Activated naive CD4-positive, alpha-beta T cell treated with anti-CD3 and anti-CD28 coated beads, Interleukin-2, amount 50 U/mL, for 72 hours (primary cell): ENCODE measurements at regions not wholly inside any gene's neighbourhood (a gene's known extent, or its start where the extent isn't known, plus 50 kb on each side); places are given as distances from the start of the nearest gene placed in this dataset.

Experiments used
- ATAC-seq, 2 donors: fragments of 150-1000 bp; cut with Tn5 transposase; 2 replicates each; pipeline ENCODE4 v1.10.0; 2021; ENCODE audit warnings: mild to moderate bottlenecking in 2 of 2, moderate library complexity in 2 of 2
- DNase-seq, 2 donors: peaks; one replicate each; pipeline ENCODE4 v3.0.0; 2021 to 2022; ENCODE audit warnings: low spot score in 2 of 2
- H3K27ac Mint-ChIP-seq, 2 donors: one replicate each; pipeline ENCODE4 v1.8.0; 2022; ENCODE audit warnings: mild to moderate bottlenecking in 2 of 2, mixed read lengths in 2 of 2
- H3K36me3 Mint-ChIP-seq, 2 donors: one replicate each; pipeline ENCODE4 v1.8.0; 2022; ENCODE audit warnings: mixed read lengths in 2 of 2
- H3K9me3 Mint-ChIP-seq, 2 donors: one replicate each; pipeline ENCODE4 v1.8.0; 2022; ENCODE audit warnings: mixed read lengths in 2 of 2

GRCh38 chr5:35485487-35485886 lies 132.2 kb upstream of the SPEF2 start:
- DNase-seq (no peak), ATAC-seq (no peak)
- no peaks in the 10 kb centered on the region for H3K9me3 Mint-ChIP-seq
- no peaks in the 10 kb centered on the region for H3K36me3 Mint-ChIP-seq
- H3K27ac Mint-ChIP-seq, result no peak overlapping the region

DNA sequence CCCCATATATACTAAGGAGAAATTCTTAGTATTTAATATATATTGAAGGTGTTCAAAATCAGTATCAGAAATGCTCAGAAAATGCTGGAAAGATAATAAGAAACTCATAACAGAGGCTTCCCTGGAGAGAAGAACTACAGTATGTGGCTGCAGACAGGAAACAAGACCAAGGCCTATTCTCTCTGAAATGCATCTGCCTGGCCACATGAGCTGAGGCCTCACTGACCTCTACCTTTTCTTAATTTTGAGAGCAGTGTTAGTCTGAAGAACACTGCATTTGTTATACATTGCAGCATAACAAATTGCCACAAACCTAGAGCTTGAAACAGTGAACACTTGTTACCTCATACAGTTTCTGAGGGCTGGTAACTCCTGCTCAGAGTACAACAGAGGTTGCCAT lies 133.4 kb upstream of the SPEF2 start:
- H3K36me3 Mint-ChIP-seq, result peaks cover 5 to 8% of the 10 kb centered on the region in 2 donors
- no peak for ATAC-seq
- peaks cover 0 to under 1% of the 10 kb centered on the region in 2 donors for H3K9me3 Mint-ChIP-seq
- H3K27ac Mint-ChIP-seq, result no peak overlapping the region
- DNase-seq, result no peak

DNA sequence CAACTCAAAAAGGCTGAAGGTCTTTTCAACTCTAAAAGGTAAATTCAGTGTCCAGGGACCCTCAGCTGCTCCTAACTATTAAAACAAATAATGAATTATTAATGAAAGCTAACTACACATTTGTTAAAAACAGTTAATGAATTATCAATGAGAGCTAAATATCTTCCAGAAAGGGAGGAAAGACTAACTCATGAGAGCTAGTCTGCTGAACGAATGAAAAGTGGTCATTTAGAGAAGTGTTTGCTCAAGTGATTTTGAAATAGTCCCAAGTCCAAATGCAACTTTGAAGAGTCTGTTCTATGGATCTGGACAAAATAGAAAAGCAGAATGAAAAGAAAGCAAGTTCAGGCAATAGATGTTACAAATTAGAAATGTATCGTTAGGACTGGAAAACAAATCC lies 133.9 kb upstream of the SPEF2 start:
- no peak overlapping the region for H3K27ac Mint-ChIP-seq
- peaks cover 0 to 4% of the 10 kb centered on the region in 2 donors for H3K9me3 Mint-ChIP-seq
- DNase-seq (no peak), ATAC-seq (no peak)
- peaks cover 8 to 11% of the 10 kb centered on the region in 2 donors for H3K36me3 Mint-ChIP-seq

GRCh38 chr5:35483191-35483590 lies 134.5 kb upstream of the SPEF2 start:
- no peak overlapping the region for H3K27ac Mint-ChIP-seq
- ATAC-seq (no peak), DNase-seq (no peak)
- peaks cover 2 to 4% of the 10 kb centered on the region in 2 donors for H3K9me3 Mint-ChIP-seq
- H3K36me3 Mint-ChIP-seq, result peaks cover 8 to 11% of the 10 kb centered on the region in 2 donors

GRCh38 chr5:35482167-35482755 lies 135.4 kb upstream of the SPEF2 start:
- peaks cover 8 to 11% of the 10 kb centered on the region in 2 donors for H3K36me3 Mint-ChIP-seq
- H3K9me3 Mint-ChIP-seq, result peaks cover 4% of the 10 kb centered on the region in 2 donors

DNA sequence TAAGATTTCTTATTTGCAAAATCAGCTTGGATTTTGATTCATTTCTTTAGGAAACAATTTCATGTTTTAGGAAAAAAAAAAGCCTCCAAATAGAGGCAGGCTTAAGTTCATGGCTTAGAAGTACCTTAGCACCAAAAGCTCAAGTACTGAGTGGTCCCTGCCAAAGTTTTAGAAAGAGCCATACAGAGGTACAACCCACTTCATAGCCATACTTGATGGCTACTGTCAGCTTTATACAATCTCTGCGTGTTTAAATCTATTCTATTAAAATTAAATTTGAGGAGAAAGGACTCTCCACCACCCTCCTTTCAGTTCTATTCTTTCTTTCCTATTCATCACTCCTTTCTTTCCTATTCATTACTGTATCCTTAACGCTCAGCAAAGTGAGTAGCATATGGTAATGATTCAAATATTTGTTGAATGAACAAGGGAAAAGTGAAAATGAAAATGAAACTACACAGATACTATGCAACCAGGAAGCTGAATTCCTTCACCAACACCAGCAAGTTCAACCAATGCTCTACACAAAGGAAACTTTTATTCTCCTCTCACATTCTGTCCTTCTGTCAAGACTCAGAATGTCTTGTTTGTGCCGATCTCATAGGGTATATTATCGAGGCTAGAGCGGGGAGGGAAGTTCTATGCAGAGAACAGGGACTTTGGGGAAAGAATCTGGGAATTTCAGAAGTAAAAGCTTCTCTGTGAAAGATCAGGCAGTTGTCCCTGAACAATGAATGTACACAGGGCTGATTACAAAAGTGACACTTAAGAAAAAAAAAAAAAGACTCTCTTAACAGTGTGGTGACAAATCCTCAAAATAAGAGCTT lies 138.6 kb upstream of the SPEF2 start:
- Mint-ChIP-seq H3K9me3 (peaks cover 4% of the 10 kb centered on the region in 2 donors), H3K27ac (peak overlapping the region; percentile 82 to 83), H3K36me3 (peaks cover 8 to 11% of the 10 kb centered on the region in 2 donors)
- ATAC-seq (peak; percentile 58 to 78), DNase-seq (no peak)

More at GRCh38 chr5:35482167-35482755, 135.4 kb upstream of the SPEF2 start:
- no peak overlapping the region for H3K27ac Mint-ChIP-seq
- DNase-seq, result no peak
- ATAC-seq, result no peak

DNA sequence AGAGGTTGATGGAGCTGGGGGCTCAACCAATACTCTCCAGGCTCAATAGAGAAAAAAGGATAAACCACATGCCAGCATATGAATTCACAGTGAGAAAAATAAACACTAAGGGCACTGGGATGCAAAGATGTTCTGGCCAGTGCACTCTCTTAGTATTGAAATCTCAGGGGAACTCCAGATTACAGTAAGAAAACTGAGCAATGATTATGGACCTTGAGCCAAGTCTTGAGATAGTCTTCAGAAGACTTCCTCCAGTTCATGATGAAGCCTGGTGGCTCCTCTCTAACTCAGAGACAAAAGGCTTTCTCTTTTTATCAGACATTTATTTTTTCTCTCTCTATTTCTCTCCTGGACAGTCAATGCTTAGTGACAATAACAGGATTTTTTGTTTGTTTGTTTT lies 139.8 kb upstream of the SPEF2 start:
- Mint-ChIP-seq H3K9me3 (peaks cover 4% of the 10 kb centered on the region in 2 donors), H3K27ac (no peak overlapping the region), H3K36me3 (peaks cover 8 to 11% of the 10 kb centered on the region in 2 donors)
- DNase-seq (no peak), ATAC-seq (no peak)

- ATAC-seq, result no peak
- no peak overlapping the region for H3K27ac Mint-ChIP-seq
Measured at GRCh38 chr5:35477321-35477720, 140.3 kb upstream of the SPEF2 start.

DNA sequence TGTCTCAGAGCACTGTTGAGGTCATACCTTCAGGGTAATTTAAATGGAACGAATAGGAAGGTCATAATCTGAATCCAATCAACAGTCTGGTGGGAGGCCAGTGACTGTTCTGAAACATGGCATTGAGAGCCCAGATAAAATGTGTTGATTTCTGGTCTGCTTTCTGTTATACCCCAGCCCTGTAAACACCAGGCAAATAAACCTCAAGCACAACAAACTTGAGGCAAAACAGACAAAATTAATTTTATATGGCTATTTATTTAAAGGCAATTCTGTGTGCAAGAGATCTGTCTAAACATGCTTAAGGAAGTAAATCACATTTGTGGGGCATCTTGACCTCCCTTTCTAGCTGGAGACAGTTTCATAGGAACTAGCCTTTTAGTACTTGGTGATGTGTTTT lies 140.9 kb upstream of the SPEF2 start:
- Mint-ChIP-seq H3K27ac (no peak overlapping the region), H3K9me3 (peaks cover 4% of the 10 kb centered on the region in 2 donors), H3K36me3 (peaks cover 8 to 11% of the 10 kb centered on the region in 2 donors)
- ATAC-seq, result no peak
- DNase-seq, result no peak

More at GRCh38 chr5:35477321-35477720, 140.3 kb upstream of the SPEF2 start:
- DNase-seq, result no peak
- Mint-ChIP-seq H3K36me3 (peaks cover 8 to 11% of the 10 kb centered on the region in 2 donors), H3K9me3 (peaks cover 4% of the 10 kb centered on the region in 2 donors)

GRCh38 chr5:35476036-35476435 lies 141.6 kb upstream of the SPEF2 start:
- ATAC-seq (no peak), DNase-seq (no peak)
- Mint-ChIP-seq H3K36me3 (peaks cover 8 to 11% of the 10 kb centered on the region in 2 donors), H3K9me3 (peaks cover 4% of the 10 kb centered on the region in 2 donors), H3K27ac (no peak overlapping the region)

DNA sequence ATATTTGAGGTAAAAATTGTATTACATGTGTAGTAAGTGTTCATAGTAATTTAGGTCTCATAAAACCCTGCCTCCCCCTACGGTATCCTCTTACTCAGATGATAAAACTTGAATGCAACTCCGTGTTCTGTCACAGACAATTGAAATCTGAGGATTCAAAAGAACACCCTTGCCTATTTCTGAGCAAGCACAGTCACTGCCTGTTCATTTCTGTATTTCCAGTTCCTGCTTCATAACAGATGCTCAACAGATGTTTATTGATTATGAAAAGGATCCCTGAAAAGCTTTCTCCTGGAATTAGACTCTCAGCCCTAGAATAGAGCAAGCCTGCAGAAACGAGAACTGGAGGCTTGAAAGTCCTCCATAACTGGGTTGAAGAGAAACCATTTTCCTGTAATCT lies 144.1 kb upstream of the SPEF2 start:
- DNase-seq (no peak), ATAC-seq (no peak)
- Mint-ChIP-seq H3K27ac (no peak overlapping the region), H3K36me3 (no peaks in the 10 kb centered on the region), H3K9me3 (peaks cover 0 to 4% of the 10 kb centered on the region in 2 donors)

GRCh38 chr5:35470866-35471265 lies 146.8 kb upstream of the SPEF2 start:
- no peak for DNase-seq
- Mint-ChIP-seq H3K27ac (peak overlapping the region in 1 of 2 donors; percentile 26), H3K9me3 (no peaks in the 10 kb centered on the region), H3K36me3 (no peaks in the 10 kb centered on the region)
- ATAC-seq, result no peak

GRCh38 chr5:35468811-35469210 lies 148.9 kb upstream of the SPEF2 start:
- Mint-ChIP-seq H3K27ac (no peak overlapping the region), H3K9me3 (no peaks in the 10 kb centered on the region), H3K36me3 (no peaks in the 10 kb centered on the region)
- no peak for ATAC-seq
- DNase-seq, result no peak

DNA sequence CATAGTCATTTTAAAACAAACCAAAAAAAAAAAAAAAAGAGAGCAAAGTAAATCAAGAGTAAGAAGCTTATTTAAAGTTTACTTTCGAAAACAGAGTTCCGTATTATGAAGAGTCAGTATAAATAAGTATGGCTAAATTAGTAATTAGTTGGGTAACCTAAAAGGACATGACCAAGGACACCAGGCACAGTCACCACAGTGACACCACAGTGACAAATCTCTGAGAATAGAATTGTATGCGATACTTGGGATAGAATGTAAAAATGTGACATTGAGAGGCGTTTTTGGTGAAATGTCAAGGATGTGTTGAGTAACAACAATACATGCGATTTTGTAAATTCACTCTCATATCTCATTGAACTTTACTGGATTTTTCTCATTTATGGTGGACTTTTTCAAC lies 150.9 kb upstream of the SPEF2 start:
- no peaks in the 10 kb centered on the region for H3K36me3 Mint-ChIP-seq
- no peak overlapping the region for H3K27ac Mint-ChIP-seq
- DNase-seq, result no peak
- ATAC-seq, result no peak
- no peaks in the 10 kb centered on the region for H3K9me3 Mint-ChIP-seq

- DNase-seq, result no peak
- H3K27ac Mint-ChIP-seq, result no peak overlapping the region
- ATAC-seq, result no peak
- H3K36me3 Mint-ChIP-seq, result no peaks in the 10 kb centered on the region
- H3K9me3 Mint-ChIP-seq, result no peaks in the 10 kb centered on the region
Measured at GRCh38 chr5:35464757-35465156, 152.9 kb upstream of the SPEF2 start.

GRCh38 chr5:35461530-35461929 lies 156.1 kb upstream of the SPEF2 start:
- no peak for DNase-seq
- Mint-ChIP-seq H3K27ac (no peak overlapping the region), H3K36me3 (peaks cover 8% of the 10 kb centered on the region in 2 donors), H3K9me3 (peaks cover 0 to 2% of the 10 kb centered on the region in 2 donors)
- no peak for ATAC-seq

DNA sequence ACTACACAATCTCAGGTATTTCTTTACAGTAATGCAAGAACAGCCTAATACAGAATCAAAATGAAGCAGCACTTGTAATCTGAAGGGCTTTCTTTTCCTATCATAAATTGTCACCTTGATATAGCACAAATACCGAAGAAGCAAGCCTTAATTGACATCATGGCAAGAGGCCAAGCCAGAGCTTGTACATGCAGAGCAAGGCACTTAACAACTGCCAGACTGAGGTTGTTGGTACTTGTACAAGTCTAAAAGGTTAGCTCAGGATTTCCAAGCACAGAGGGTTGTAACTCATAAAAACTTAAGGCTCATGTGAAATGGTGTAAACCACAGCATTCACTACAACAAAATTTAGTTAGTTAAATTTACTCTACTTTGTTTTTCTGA lies 158.8 kb upstream of the SPEF2 start:
- Mint-ChIP-seq H3K36me3 (peaks cover 9 to 12% of the 10 kb centered on the region in 2 donors), H3K27ac (no peak overlapping the region), H3K9me3 (peaks cover 0 to 2% of the 10 kb centered on the region in 2 donors)
- ATAC-seq (no peak), DNase-seq (no peak)
